WTC11 (cell line): ENCODE measurements at regions not wholly inside any gene's neighbourhood (a gene's known extent, or its start where the extent isn't known, plus 50 kb on each side); places are given as distances from the start of the nearest gene placed in this dataset.

Source experiments
- ATAC-seq: fragments of 200-7000 bp; cut with Tn5 transposase; 2 replicates; pipeline ENCODE4 v1.10.0; 2021; ENCODE audit warnings: mild to moderate bottlenecking, moderate library complexity
- CTCF ChIA-PET: fragments of 300-600 bp; sonication (Branson Sonifier 250); formaldehyde crosslinking; loops from one replicate; lab custom pipeline; 2021; ENCODE audit warnings: antibody characterized with exemption; lab: Charles Lee
- POLR2A ChIA-PET: fragments of 350-600 bp; sonication (Branson Sonifier 250); formaldehyde crosslinking; loops from one replicate; lab custom pipeline; 2021; ENCODE audit warnings: antibody characterized with exemption; lab: Charles Lee
- DNase-seq: peaks from one replicate; pipeline ENCODE4 v3.0.0; 2021; ENCODE audit warnings: low spot score
- H3K27ac Mint-ChIP-seq: 2 replicates; pipeline ENCODE4 v1.8.0; 2021; ENCODE audit warnings: mixed read lengths
- H3K27me3 Mint-ChIP-seq: 2 replicates; pipeline ENCODE4 v1.8.0; 2021; ENCODE audit warnings: low read depth, mild to moderate bottlenecking, moderate library complexity, mixed read lengths
- H3K36me3 Mint-ChIP-seq: 2 replicates; pipeline ENCODE4 v1.8.0; 2021; ENCODE audit warnings: mixed read lengths
- H3K4me1 Mint-ChIP-seq: 2 replicates; pipeline ENCODE4 v1.8.0; 2022; ENCODE audit warnings: mixed read lengths
- H3K4me3 Mint-ChIP-seq: 2 replicates; pipeline ENCODE4 v1.8.0; 2021; ENCODE audit warnings: mild to moderate bottlenecking, moderate library complexity, mixed read lengths
- H3K9me3 Mint-ChIP-seq: 2 replicates; pipeline ENCODE4 v1.8.0; 2021; ENCODE audit warnings: mixed read lengths
- ATF1 ChIP-seq: sonication (generic); formaldehyde crosslinking; IDR thresholded peaks from 2 replicates; pipeline ENCODE4 v1.8.1; 2023; ENCODE audit warnings: mild to moderate bottlenecking, moderate library complexity, missing genetic modification reagents
- ATF3 ChIP-seq: sonication (generic); formaldehyde crosslinking; conservative IDR thresholded peaks from 2 replicates; pipeline ENCODE4 v1.8.1; 2022; ENCODE audit warnings: mild to moderate bottlenecking, missing genetic modification reagents
- CBFB ChIP-seq: sonication (generic); formaldehyde crosslinking; IDR thresholded peaks from 2 replicates; pipeline ENCODE4 v1.8.1; 2022; ENCODE audit warnings: mild to moderate bottlenecking, low read depth, missing genetic modification reagents
- E2F1 ChIP-seq: sonication (generic); formaldehyde crosslinking; IDR thresholded peaks from 2 replicates; pipeline ENCODE4 v1.8.0; 2022; ENCODE audit warnings: mild to moderate bottlenecking, missing genetic modification reagents
- E2F5 ChIP-seq: sonication (generic); formaldehyde crosslinking; IDR thresholded peaks from 2 replicates; pipeline ENCODE4 v1.8.1; 2022; ENCODE audit warnings: mild to moderate bottlenecking, moderate library complexity, missing genetic modification reagents
- EMX1 ChIP-seq: fragments of 250-450 bp; sonication (Bioruptor Pico); IDR thresholded peaks from 2 replicates; pipeline ENCODE4 v1.8.0; 2021; ENCODE audit warnings: mild to moderate bottlenecking
- ERG ChIP-seq: fragments of 250-450 bp; sonication (Bioruptor Pico); IDR thresholded peaks from 2 replicates; pipeline ENCODE4 v1.8.0; 2021; ENCODE audit warnings: mild to moderate bottlenecking
- ESRRA ChIP-seq: sonication (generic); formaldehyde crosslinking; IDR thresholded peaks from 2 replicates; pipeline ENCODE4 v1.8.1; 2022; ENCODE audit warnings: mild to moderate bottlenecking, missing genetic modification reagents, borderline replicate concordance
- GRHL2 ChIP-seq: fragments of 250-450 bp; sonication (Bioruptor Pico); IDR thresholded peaks from 2 replicates; pipeline ENCODE4 v1.8.0; 2022; ENCODE audit warnings: mild to moderate bottlenecking, moderate library complexity; ENCODE audit not compliant: insufficient replicate concordance, severe bottlenecking
- HMGA2 ChIP-seq: fragments of 250-450 bp; sonication (Bioruptor Pico); IDR thresholded peaks from 2 replicates; pipeline ENCODE4 v1.4.0; 2021; ENCODE audit warnings: mild to moderate bottlenecking, moderate library complexity
- HMGXB4 ChIP-seq: sonication (generic); formaldehyde crosslinking; IDR thresholded peaks from 2 replicates; pipeline ENCODE4 v1.8.1; 2023; ENCODE audit warnings: mild to moderate bottlenecking, moderate library complexity, missing genetic modification reagents
- JUN ChIP-seq: sonication (generic); formaldehyde crosslinking; IDR thresholded peaks from 2 replicates; pipeline ENCODE4 v1.8.0; 2023; ENCODE audit warnings: mild to moderate bottlenecking, missing genetic modification reagents
- MLX ChIP-seq: sonication (generic); formaldehyde crosslinking; IDR thresholded peaks from 2 replicates; pipeline ENCODE4 v1.8.1; 2023; ENCODE audit warnings: mild to moderate bottlenecking, missing genetic modification reagents, moderate library complexity
- MYBL2 ChIP-seq: sonication (generic); formaldehyde crosslinking; IDR thresholded peaks from 2 replicates; pipeline ENCODE4 v1.8.1; 2023; ENCODE audit warnings: mild to moderate bottlenecking, moderate library complexity, missing genetic modification reagents
- NFATC4 ChIP-seq: fragments of 250-450 bp; sonication (Bioruptor Pico); IDR thresholded peaks from 2 replicates; pipeline ENCODE4 v1.9.0; 2021; ENCODE audit warnings: mild to moderate bottlenecking
- NR1H2 ChIP-seq: sonication (generic); formaldehyde crosslinking; IDR thresholded peaks from 2 replicates; pipeline ENCODE4 v1.9.0; 2021; ENCODE audit warnings: mild to moderate bottlenecking, moderate library complexity, missing genetic modification reagents
- NR2C2 ChIP-seq: sonication (generic); formaldehyde crosslinking; IDR thresholded peaks from 2 replicates; pipeline ENCODE4 v1.8.0; 2022; ENCODE audit warnings: mild to moderate bottlenecking, missing genetic modification reagents
- NR3C1 ChIP-seq: sonication (generic); formaldehyde crosslinking; conservative IDR thresholded peaks from 2 replicates; pipeline ENCODE4 v1.8.1; 2023; ENCODE audit warnings: low read depth, mild to moderate bottlenecking, missing genetic modification reagents
- OVOL2 ChIP-seq: fragments of 250-450 bp; sonication (Bioruptor Pico); IDR thresholded peaks from 2 replicates; pipeline ENCODE4 v1.9.0; 2021; ENCODE audit warnings: mild to moderate bottlenecking, borderline replicate concordance
- RELA ChIP-seq: sonication (generic); formaldehyde crosslinking; IDR thresholded peaks from 2 replicates; pipeline ENCODE4 v1.8.1; 2022; ENCODE audit warnings: missing genetic modification reagents, mild to moderate bottlenecking, borderline replicate concordance
- SOX15 ChIP-seq: fragments of 250-450 bp; sonication (Bioruptor Pico); IDR thresholded peaks from 2 replicates; pipeline ENCODE4 v1.9.0; 2021; ENCODE audit warnings: mild to moderate bottlenecking
- TCF7 ChIP-seq: sonication (generic); formaldehyde crosslinking; IDR thresholded peaks from 2 replicates; pipeline ENCODE4 v1.8.0; 2022; ENCODE audit warnings: mild to moderate bottlenecking, low read depth, missing genetic modification reagents, moderate library complexity
- TEAD4 ChIP-seq: sonication (generic); formaldehyde crosslinking; IDR thresholded peaks from 2 replicates; pipeline ENCODE4 v1.8.0; 2022; ENCODE audit warnings: mild to moderate bottlenecking, missing genetic modification reagents
- TP53 ChIP-seq: sonication (generic); formaldehyde crosslinking; IDR thresholded peaks from 2 replicates; pipeline ENCODE4 v1.8.1; 2023; ENCODE audit warnings: mild to moderate bottlenecking, missing genetic modification reagents
- ZBTB21 ChIP-seq: sonication (generic); formaldehyde crosslinking; IDR thresholded peaks from 2 replicates; pipeline ENCODE4 v1.8.1; 2023; ENCODE audit warnings: mild to moderate bottlenecking, missing genetic modification reagents, borderline replicate concordance
- ZNF263 ChIP-seq: sonication (generic); formaldehyde crosslinking; IDR thresholded peaks from 2 replicates; pipeline ENCODE4 v1.8.1; 2022; ENCODE audit warnings: low read depth, mild to moderate bottlenecking, moderate library complexity, missing genetic modification reagents
- ZNF423 ChIP-seq: fragments of 250-450 bp; sonication (Bioruptor Pico); IDR thresholded peaks from 2 replicates; pipeline ENCODE4 v2.1.2; 2022; ENCODE audit warnings: mild to moderate bottlenecking, moderate library complexity
- ZSCAN18 ChIP-seq: fragments of 250-450 bp; sonication (Bioruptor Pico); IDR thresholded peaks from 2 replicates; pipeline ENCODE4 v2.1.2; 2022; ENCODE audit warnings: mild to moderate bottlenecking, moderate library complexity

GRCh38 chr7:94252124-94252523, 142.6 kb upstream of the COL1A2 start (continued):
- TF ChIP-seq ZSCAN18 (CRISPR knock-in tag): no peak
- TF ChIP-seq CBFB (CRISPR knock-in tag): no peak
- TF ChIP-seq E2F5 (CRISPR knock-in tag): no peak

- Mint-ChIP-seq H3K27ac (no peak overlapping the region), H3K36me3 (no peaks in the 10 kb centered on the region), H3K4me3 (no peak overlapping the region), H3K27me3 (peaks cover 5% of the 10 kb centered on the region), H3K9me3 (peaks cover 10% of the 10 kb centered on the region; the same call in 1 of the 2 replicates), H3K4me1 (peaks cover 12% of the 10 kb centered on the region)
- TF ChIP-seq NR1H2: no peak
- TF ChIP-seq ZBTB21: no peak
- TF ChIP-seq JUN (CRISPR knock-in tag): no peak
- TF ChIP-seq E2F1 (CRISPR knock-in tag): no peak
- no peak for TF ChIP-seq ESRRA (CRISPR knock-in tag)
- no peak for TF ChIP-seq NR3C1 (CRISPR knock-in tag)
- no peak for TF ChIP-seq RELA (CRISPR knock-in tag)
- no peak for TF ChIP-seq HMGXB4 (CRISPR knock-in tag)
- ATAC-seq: no peak
- POLR2A ChIA-PET: no interaction called here
- CTCF ChIA-PET: no interaction called here
- DNase-seq: no peak
Observed at GRCh38 chr7:94252971-94253370, 141.7 kb upstream of the COL1A2 start.

- TF ChIP-seq NFATC4 (CRISPR knock-in tag) (no peak), ZNF423 (CRISPR knock-in tag) (no peak), ZBTB21 (no peak), ATF1 (CRISPR knock-in tag) (no peak), SOX15 (no peak), GRHL2 (CRISPR knock-in tag) (no peak), MLX (CRISPR knock-in tag) (no peak), TEAD4 (CRISPR knock-in tag) (no peak), HMGA2 (CRISPR knock-in tag) (no peak), NR2C2 (CRISPR knock-in tag) (no peak), ATF3 (no peak), MYBL2 (CRISPR knock-in tag) (no peak), OVOL2 (CRISPR knock-in tag) (no peak), EMX1 (CRISPR knock-in tag) (no peak), TP53 (no peak), TCF7 (CRISPR knock-in tag) (no peak), ZNF263 (CRISPR knock-in tag) (no peak), ERG (CRISPR knock-in tag) (no peak)
- no peak overlapping the region for H3K4me3 Mint-ChIP-seq
- peaks cover 10% of the 10 kb centered on the region; the same call in 1 of the 2 replicates for H3K9me3 Mint-ChIP-seq
- H3K36me3 Mint-ChIP-seq: no peaks in the 10 kb centered on the region
- peaks cover 18% of the 10 kb centered on the region for H3K4me1 Mint-ChIP-seq
- ATAC-seq (no peak), DNase-seq (no peak)
- H3K27me3 Mint-ChIP-seq: peaks cover 5% of the 10 kb centered on the region
- CTCF ChIA-PET: no interaction called here
- H3K27ac Mint-ChIP-seq: no peak overlapping the region
- POLR2A ChIA-PET: no interaction called here
Observed at GRCh38 chr7:94253686-94254085, 141.0 kb upstream of the COL1A2 start.
